Liver (tissue), 3 donors: ENCODE measurements at regions not wholly inside any gene's neighbourhood (a gene's known extent, or its start where the extent isn't known, plus 50 kb on each side); places are given as distances from the start of the nearest gene placed in this dataset.

Source experiments
- ATF3 ChIP-seq: IDR thresholded peaks from 2 replicates; pipeline ENCODE4 v1.6.1; 2016; ENCODE audit warnings: antibody characterized with exemption
- CTCF ChIP-seq: fragments of 150-350 bp; IDR thresholded peaks from 2 replicates; pipeline ENCODE4 v1.5.1; 2017; ENCODE audit warnings: improper control_type of control experiment, low read depth, low read length; ENCODE audit not compliant: missing input control
- EGR1 ChIP-seq, 2 donors: IDR thresholded peaks; 2 replicates each; pipeline ENCODE4 v1.6.1; 2016 to 2018; ENCODE audit warnings: antibody characterized with exemption in 2 of 2, low read depth in 2 of 2
- GABPA ChIP-seq, 2 donors: IDR thresholded peaks in 1 of 2; conservative IDR thresholded peaks in 1 of 2; 2 replicates each; pipeline ENCODE4 v1.6.1; 2016; ENCODE audit warnings: antibody characterized with exemption in 2 of 2, mild to moderate bottlenecking in 1 of 2, moderate library complexity in 1 of 2
- HNF4A ChIP-seq, 2 donors: conservative IDR thresholded peaks; 2 replicates each; pipeline ENCODE4 v1.6.1; 2016; ENCODE audit warnings: antibody characterized with exemption in 2 of 2, mild to moderate bottlenecking in 2 of 2
- HNF4G ChIP-seq: IDR thresholded peaks from 2 replicates; pipeline ENCODE4 v1.6.1; 2016; ENCODE audit warnings: antibody characterized with exemption
- JUND ChIP-seq, 2 donors: IDR thresholded peaks; 2 replicates each; pipeline ENCODE4 v1.6.1; 2016; ENCODE audit warnings: antibody characterized with exemption in 2 of 2
- MAX ChIP-seq: IDR thresholded peaks from 2 replicates; pipeline ENCODE4 v1.6.1; 2016; ENCODE audit warnings: antibody characterized with exemption
- NR2F2 ChIP-seq: IDR thresholded peaks from 2 replicates; pipeline ENCODE4 v1.6.1; 2016; ENCODE audit warnings: antibody characterized with exemption
- REST ChIP-seq: IDR thresholded peaks from 2 replicates; pipeline ENCODE4 v1.6.1; 2016; ENCODE audit warnings: antibody characterized with exemption, mild to moderate bottlenecking
- TAF1 ChIP-seq: conservative IDR thresholded peaks from 2 replicates; pipeline ENCODE4 v1.6.1; 2016; ENCODE audit warnings: antibody characterized with exemption, mild to moderate bottlenecking
- YY1 ChIP-seq: IDR thresholded peaks from 2 replicates; pipeline ENCODE4 v1.6.1; 2016; ENCODE audit warnings: antibody characterized with exemption, mild to moderate bottlenecking
- donor health status: healthy.
- donor health status: healthy.

GRCh38 chr4:176939445-176939844 lies 146.7 kb upstream of the VEGFC start:
- TF ChIP-seq TAF1 (no peak), CTCF (no peak), GABPA (IDR thresholded peaks at IDR 0.05 in 1 of 2, conservative IDR thresholded peaks at IDR 0.05 in 1 of 2) (no peak), REST (no peak), YY1 (no peak), EGR1 (IDR thresholded peaks at IDR 0.05; ENCODE audit: low read depth in 2 of 2) (no peak), MAX (no peak), HNF4G (no peak), NR2F2 (no peak), HNF4A (conservative IDR thresholded peaks at IDR 0.05) (no peak), ATF3 (no peak), JUND (IDR thresholded peaks at IDR 0.05) (no peak)
